Embryonic facial prominence (tissue), 1 donor: ENCODE measurements at regions not wholly inside any gene's neighbourhood (a gene's known extent, or its start where the extent isn't known, plus 50 kb on each side); places are given as distances from the start of the nearest gene placed in this dataset.

Experiments
- DNase-seq: peaks from one replicate; pipeline ENCODE4 v3.0.0-alpha.2; 2016; ENCODE audit errors: extremely low spot score

DNA sequence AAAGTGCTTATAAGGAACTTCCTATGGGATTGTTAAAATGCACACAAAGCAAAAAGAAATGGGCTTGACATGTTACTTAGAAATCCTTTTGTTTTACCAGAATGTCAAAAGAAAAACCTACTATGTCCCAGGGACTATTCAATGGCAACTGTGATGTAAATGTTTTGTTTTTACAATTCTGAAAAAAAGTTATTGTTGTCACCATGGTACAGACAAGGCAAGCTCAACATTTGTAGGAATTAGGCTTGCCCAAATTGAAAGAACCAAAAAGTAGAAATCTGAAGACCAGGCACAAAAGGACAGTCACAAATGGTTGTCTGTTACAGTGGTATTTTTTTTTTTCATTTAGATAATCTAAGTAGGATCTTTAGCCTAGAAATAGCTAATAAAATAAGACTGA is 638.6 kb downstream of the STPG2 start:
- no peak for DNase-seq

DNA sequence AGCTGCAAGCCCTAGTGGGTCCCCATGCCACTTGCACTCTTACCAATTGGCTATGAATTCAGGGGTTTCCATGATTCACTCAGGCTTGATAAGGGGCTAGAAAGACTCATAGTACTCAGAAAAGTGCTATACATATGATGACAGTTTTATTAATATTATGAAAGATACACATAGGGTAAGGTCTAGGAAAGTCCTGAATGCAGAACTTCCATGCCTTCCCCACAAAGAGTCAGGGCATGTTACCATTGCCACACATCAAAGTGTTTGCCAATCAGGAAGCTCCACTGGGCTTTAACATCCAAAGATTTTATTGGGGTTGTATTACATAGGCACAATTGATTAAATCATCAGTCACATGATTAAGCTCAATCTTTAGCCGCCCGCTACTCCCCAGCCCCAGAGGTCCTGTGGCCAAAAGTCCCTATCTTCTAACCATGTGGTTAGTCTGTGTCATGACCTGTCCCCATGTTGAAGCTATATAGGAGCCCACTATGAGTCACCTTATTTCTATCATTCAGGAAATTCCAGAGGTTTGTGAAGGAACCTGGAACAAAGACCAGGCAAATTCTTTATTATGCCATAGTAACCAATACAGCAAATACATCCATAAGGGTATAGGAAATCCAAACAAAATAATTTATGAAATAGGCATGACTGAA is 635.6 kb downstream of the STPG2 start:
- no peak for DNase-seq
